ENCODE measurements at regions not wholly inside any gene's neighbourhood (a gene's known extent, or its start where the extent isn't known, plus 50 kb on each side); places are given as distances from the start of the nearest gene placed in this dataset.

DNA sequence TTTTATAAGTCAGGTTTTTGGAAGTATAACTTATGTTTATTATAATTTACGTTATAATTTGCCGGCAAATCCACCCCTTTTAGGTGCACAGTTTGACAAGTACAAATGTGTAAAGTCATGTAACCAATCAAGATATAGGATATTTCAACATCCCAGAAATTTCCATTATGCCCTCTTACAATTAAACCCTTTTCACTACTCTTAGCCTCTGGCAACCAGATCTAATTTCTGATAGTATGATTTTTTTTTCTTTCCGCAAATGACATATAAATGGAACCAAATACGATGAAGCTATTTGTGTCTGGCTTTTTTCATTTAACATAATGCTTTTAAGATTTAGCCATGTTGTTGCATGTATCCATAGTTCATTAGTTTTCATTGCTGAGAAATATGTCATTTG lies 69.5 kb upstream of the HTATIP2 start:
- peaks cover 18% of the 10 kb centered on the region for H3K4me1 Mint-ChIP-seq
- Histone ChIP-seq H3K27ac (ENCODE audit: low read depth, low read length) (no peak overlapping the region), H3K36me3 (ENCODE audit: control insufficient read depth, insufficient read depth, low read length) (no peaks in the 10 kb centered on the region), H3K9ac (ENCODE audit: extremely low read depth, low read length, poor library complexity, severe bottlenecking) (no peak overlapping the region), H3K27me3 (ENCODE audit: control insufficient read depth, insufficient read depth, low read length, poor library complexity, severe bottlenecking) (no peaks in the 10 kb centered on the region), H3K4me3 (ENCODE audit: low read length) (no peak overlapping the region), H3K4me1 (ENCODE audit: control insufficient read depth, insufficient read depth, low read length) (peaks cover 9% of the 10 kb centered on the region), H3K9me3 (ENCODE audit: control insufficient read depth, low read length) (no peaks in the 10 kb centered on the region)
- DNase-seq: no peak
- no peak overlapping the region for H3K4me3 Mint-ChIP-seq
- no peaks in the 10 kb centered on the region for H3K9me3 Mint-ChIP-seq
- H3K27me3 Mint-ChIP-seq (ENCODE audit: insufficient read depth): no peaks in the 10 kb centered on the region
- TF ChIP-seq, protein P1, sequence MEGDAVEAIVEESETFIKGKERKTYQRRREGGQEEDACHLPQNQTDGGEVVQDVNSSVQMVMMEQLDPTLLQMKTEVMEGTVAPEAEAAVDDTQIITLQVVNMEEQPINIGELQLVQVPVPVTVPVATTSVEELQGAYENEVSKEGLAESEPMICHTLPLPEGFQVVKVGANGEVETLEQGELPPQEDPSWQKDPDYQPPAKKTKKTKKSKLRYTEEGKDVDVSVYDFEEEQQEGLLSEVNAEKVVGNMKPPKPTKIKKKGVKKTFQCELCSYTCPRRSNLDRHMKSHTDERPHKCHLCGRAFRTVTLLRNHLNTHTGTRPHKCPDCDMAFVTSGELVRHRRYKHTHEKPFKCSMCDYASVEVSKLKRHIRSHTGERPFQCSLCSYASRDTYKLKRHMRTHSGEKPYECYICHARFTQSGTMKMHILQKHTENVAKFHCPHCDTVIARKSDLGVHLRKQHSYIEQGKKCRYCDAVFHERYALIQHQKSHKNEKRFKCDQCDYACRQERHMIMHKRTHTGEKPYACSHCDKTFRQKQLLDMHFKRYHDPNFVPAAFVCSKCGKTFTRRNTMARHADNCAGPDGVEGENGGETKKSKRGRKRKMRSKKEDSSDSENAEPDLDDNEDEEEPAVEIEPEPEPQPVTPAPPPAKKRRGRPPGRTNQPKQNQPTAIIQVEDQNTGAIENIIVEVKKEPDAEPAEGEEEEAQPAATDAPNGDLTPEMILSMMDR (conservative IDR thresholded peaks at IDR 0.05): no peak
- no peak overlapping the region for H3K27ac Mint-ChIP-seq
- WGBS, 2 experiments (ENCODE audit: insufficient coverage in 1 of 2, insufficient read length in 1 of 2): 92 to 100% methylated on average over 1 to 2 of the region's 4 CpGs
- H3K36me3 Mint-ChIP-seq (ENCODE audit: low read depth): no peaks in the 10 kb centered on the region

DNA sequence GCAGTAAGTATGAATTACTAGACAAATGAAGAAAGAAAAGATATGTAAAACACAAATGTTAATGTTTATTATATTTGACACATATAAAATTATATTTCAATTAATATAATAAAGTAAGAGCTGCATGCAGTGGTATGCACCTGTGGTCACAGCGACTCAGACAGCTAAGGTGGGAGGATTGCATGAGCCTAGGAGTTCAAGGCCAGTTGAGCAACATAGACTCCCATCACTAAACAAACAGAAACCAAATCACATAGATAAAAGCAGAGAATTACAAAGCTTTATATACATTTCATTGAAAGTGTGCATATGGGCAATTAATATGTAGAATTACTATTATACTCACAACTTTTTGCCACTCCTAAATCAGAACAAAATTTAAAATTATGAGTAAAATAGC lies 70.0 kb upstream of the HTATIP2 start:
- Histone ChIP-seq H3K4me1 (ENCODE audit: control insufficient read depth, insufficient read depth, low read length) (peaks cover 9% of the 10 kb centered on the region), H3K27me3 (ENCODE audit: control insufficient read depth, insufficient read depth, low read length, poor library complexity, severe bottlenecking) (no peaks in the 10 kb centered on the region), H3K4me3 (ENCODE audit: low read length) (no peak overlapping the region), H3K36me3 (ENCODE audit: control insufficient read depth, insufficient read depth, low read length) (no peaks in the 10 kb centered on the region), H3K9ac (ENCODE audit: extremely low read depth, low read length, poor library complexity, severe bottlenecking) (no peak overlapping the region), H3K9me3 (ENCODE audit: control insufficient read depth, low read length) (no peaks in the 10 kb centered on the region), H3K27ac (ENCODE audit: low read depth, low read length) (no peak overlapping the region)
- H3K4me3 Mint-ChIP-seq: no peak overlapping the region
- no peak for DNase-seq
- 88% methylated on average over 1 of the region's 1 CpG; no CpG with 5 or more reads in 1 of the 2 experiments for WGBS, 2 experiments (ENCODE audit: insufficient coverage in 1 of 2, insufficient read length in 1 of 2)
- peaks cover 21% of the 10 kb centered on the region for H3K4me1 Mint-ChIP-seq
- TF ChIP-seq, protein P1 (conservative IDR thresholded peaks at IDR 0.05): no peak
- H3K27me3 Mint-ChIP-seq (ENCODE audit: insufficient read depth): no peaks in the 10 kb centered on the region
- H3K9me3 Mint-ChIP-seq: no peaks in the 10 kb centered on the region
- H3K27ac Mint-ChIP-seq: no peak overlapping the region
- H3K36me3 Mint-ChIP-seq (ENCODE audit: low read depth): no peaks in the 10 kb centered on the region

DNA sequence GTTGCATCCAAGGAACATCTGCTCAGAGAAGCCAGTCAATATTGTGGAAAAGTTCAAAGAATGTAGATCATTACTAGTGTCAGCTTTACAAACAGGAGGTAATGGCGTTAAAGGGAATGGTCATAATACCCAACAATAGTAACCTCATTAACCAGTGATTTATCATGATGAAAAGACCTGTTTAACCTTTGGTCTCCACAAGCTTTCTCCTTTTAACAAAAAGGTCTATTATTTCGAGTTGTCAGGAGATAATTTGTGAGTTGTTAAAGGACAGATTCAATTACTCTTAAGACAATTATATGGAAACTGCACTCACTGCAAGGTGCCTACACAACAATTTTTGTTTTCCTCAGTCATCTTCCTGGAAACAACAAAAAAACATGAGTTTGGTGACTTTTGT lies 73.8 kb upstream of the HTATIP2 start:
- no peaks in the 10 kb centered on the region for H3K36me3 Mint-ChIP-seq (ENCODE audit: low read depth)
- 33 to 91% methylated on average over 1 of the region's 2 CpGs for WGBS, 2 experiments (ENCODE audit: insufficient coverage in 1 of 2, insufficient read length in 1 of 2)
- TF ChIP-seq, protein P1 (conservative IDR thresholded peaks at IDR 0.05): no peak
- H3K4me1 Mint-ChIP-seq: peaks cover 22% of the 10 kb centered on the region
- H3K27ac Mint-ChIP-seq: no peak overlapping the region
- Histone ChIP-seq H3K36me3 (ENCODE audit: control insufficient read depth, insufficient read depth, low read length) (no peaks in the 10 kb centered on the region), H3K4me1 (ENCODE audit: control insufficient read depth, insufficient read depth, low read length) (peaks cover 13% of the 10 kb centered on the region), H3K9ac (ENCODE audit: extremely low read depth, low read length, poor library complexity, severe bottlenecking) (no peak overlapping the region), H3K4me3 (ENCODE audit: low read length) (peak overlapping the region; percentile 22), H3K9me3 (ENCODE audit: control insufficient read depth, low read length) (no peaks in the 10 kb centered on the region), H3K27ac (ENCODE audit: low read depth, low read length) (no peak overlapping the region), H3K27me3 (ENCODE audit: control insufficient read depth, insufficient read depth, low read length, poor library complexity, severe bottlenecking) (peaks cover 3% of the 10 kb centered on the region)
- no peak for DNase-seq
- H3K9me3 Mint-ChIP-seq: no peaks in the 10 kb centered on the region
- no peaks in the 10 kb centered on the region for H3K27me3 Mint-ChIP-seq (ENCODE audit: insufficient read depth)
- H3K4me3 Mint-ChIP-seq: no peak overlapping the region
